B cell (primary cell): ENCODE measurements at regions not wholly inside any gene's neighbourhood (a gene's known extent, or its start where the extent isn't known, plus 50 kb on each side); places are given as distances from the start of the nearest gene placed in this dataset.

Experiments
- ATAC-seq: fragments of 200-7000 bp; cut with Tn5 transposase; one replicate; pipeline ENCODE4 v1.10.0; 2021; ENCODE audit warnings: low read depth, mild to moderate bottlenecking, moderate number of reproducible peaks, moderate library complexity
- CTCF ChIA-PET: fragments of 350-600 bp; sonication (Branson Sonifier 250); formaldehyde crosslinking; loops from one replicate; lab custom pipeline; 2021; ENCODE audit warnings: antibody characterized with exemption, inconsistent platforms; lab: Charles Lee
- POLR2A ChIA-PET: fragments of 350-600 bp; sonication (Branson Sonifier 250); formaldehyde crosslinking; loops from one replicate; lab custom pipeline; 2021; ENCODE audit warnings: antibody characterized with exemption; lab: Charles Lee
- DNase-seq: peaks from one replicate; pipeline ENCODE4 v3.0.0; 2013
- H2AFZ ChIP-seq: 2 replicates; pipeline ENCODE4 v1.6.1; 2012; ENCODE audit warnings: mild to moderate bottlenecking, low read depth, low read length; ENCODE audit not compliant: insufficient read depth, poor library complexity, severe bottlenecking
- H3K27ac ChIP-seq, 2 donors: 1 replicate in 1 of 2; 2 replicates in 1 of 2; pipeline ENCODE4 v1.5.1; 2012 to 2013; ENCODE audit warnings: low read length in 2 of 2, mild to moderate bottlenecking in 2 of 2, moderate library complexity in 1 of 2
- H3K27me3 ChIP-seq, 4 experiments: fragments of 200-600 bp in 1 of 4; sonication (generic) in 1 of 4; replicated peaks in 1 of 4; 1 replicate in 2 of 4; 2 replicates in 2 of 4; pipeline versions ENCODE4 v1.6.1 to v1.7.0; 2013 to 2016; ENCODE audit warnings: low read length in 3 of 4, mild to moderate bottlenecking in 2 of 4, mixed read lengths in 1 of 4, moderate library complexity in 1 of 4; ENCODE audit not compliant: insufficient read depth in 4 of 4, control insufficient read depth in 3 of 4; ENCODE audit errors: control extremely low read depth in 1 of 4
- H3K36me3 ChIP-seq, 2 experiments: replicated peaks in 1 of 2; 1 replicate in 1 of 2; 2 replicates in 1 of 2; pipeline versions ENCODE4 v1.6.1 to v1.7.1; 2013; ENCODE audit warnings: low read length in 1 of 2; ENCODE audit not compliant: insufficient read depth in 2 of 2, control insufficient read depth in 1 of 2; ENCODE audit errors: control extremely low read depth in 1 of 2, extremely low read depth in 1 of 2
- H3K4me1 ChIP-seq, 2 donors: fragments of 200-600 bp in 1 of 2; sonication (generic) in 1 of 2; 1 replicate in 1 of 2; 2 replicates in 1 of 2; pipeline versions ENCODE4 v1.5.1 to v1.6.1; 2013 to 2017; ENCODE audit warnings: low read length in 2 of 2; ENCODE audit not compliant: control insufficient read depth in 2 of 2, insufficient read depth in 2 of 2
- H3K4me2 ChIP-seq: replicated peaks from 2 replicates; pipeline ENCODE3; 2012; ENCODE audit warnings: mild to moderate bottlenecking, low read depth, low read length; ENCODE audit not compliant: poor library complexity, severe bottlenecking
- H3K4me3 ChIP-seq, 5 experiments: fragments of 200-600 bp in 1 of 5; sonication (generic) in 1 of 5; 1 replicate in 3 of 5; 2 replicates in 2 of 5; pipeline versions ENCODE4 v1.5.1 to v1.7.0; 2011 to 2016; ENCODE audit warnings: low read length in 4 of 5, mild to moderate bottlenecking in 4 of 5, low read depth in 2 of 5, control low read depth in 1 of 5, moderate library complexity in 1 of 5; ENCODE audit not compliant: insufficient read depth in 1 of 5; ENCODE audit errors: control extremely low read depth in 1 of 5, extremely low read depth in 1 of 5
- H3K79me2 ChIP-seq: fragments of 200-600 bp; sonication (generic); one replicate; pipeline ENCODE4 v1.6.0; 2016; ENCODE audit warnings: low read length; ENCODE audit not compliant: control insufficient read depth, insufficient read depth
- H3K9ac ChIP-seq: fragments of 200-600 bp; sonication (generic); 2 replicates; pipeline ENCODE4 v1.6.1; 2017; ENCODE audit warnings: mild to moderate bottlenecking, low read length, moderate library complexity
- H3K9me3 ChIP-seq, 3 donors: one replicate each; pipeline versions ENCODE4 v1.6.1 to v1.7.1; 2013; ENCODE audit warnings: low read length in 2 of 3; ENCODE audit not compliant: control insufficient read depth in 2 of 3, insufficient read depth in 1 of 3; ENCODE audit errors: control extremely low read depth in 1 of 3
- H4K20me1 ChIP-seq: 2 replicates; pipeline ENCODE4 v1.6.0; 2012; ENCODE audit warnings: mild to moderate bottlenecking, low read length; ENCODE audit not compliant: insufficient read depth, control insufficient read depth, poor library complexity, severe bottlenecking
- H3K27ac Mint-ChIP-seq: one replicate; pipeline ENCODE4 v1.8.0; 2021; ENCODE audit warnings: mixed read lengths
- H3K27me3 Mint-ChIP-seq: one replicate; pipeline ENCODE4 v1.8.0; 2021; ENCODE audit warnings: mixed read lengths
- H3K4me1 Mint-ChIP-seq: one replicate; pipeline ENCODE4 v1.8.0; 2021; ENCODE audit warnings: mixed read lengths
- H3K4me3 Mint-ChIP-seq: one replicate; pipeline ENCODE4 v1.8.0; 2021; ENCODE audit warnings: mixed read lengths
- H3K9me3 Mint-ChIP-seq: one replicate; pipeline ENCODE4 v1.8.0; 2022; ENCODE audit warnings: mixed read lengths; ENCODE audit not compliant: insufficient read depth
- EZH2 ChIP-seq: IDR thresholded peaks from 2 replicates; pipeline ENCODE4 v1.6.1; 2012; ENCODE audit warnings: borderline replicate concordance, low read depth, mild to moderate bottlenecking, moderate library complexity, low read length; ENCODE audit not compliant: insufficient read depth, poor library complexity, severe bottlenecking
- WGBS: methylation state at CpG from one replicate; pipeline ENCODE4 v1.1.5; 2013; ENCODE audit warnings: missing lambda C conversion rate; ENCODE audit not compliant: insufficient coverage; 5-methylcytosine and 5-hydroxymethylcytosine counted together
- intact Hi-C: fragments of 100-400 bp; cut with micrococcal nuclease; formaldehyde crosslinking; loops from one replicate; pipeline ENCODE4 v1.10.0; 2022
- TF ChIP-seq, protein P1 (sequence below): fragments of 200-600 bp; IDR thresholded peaks from one replicate; pipeline ENCODE4 v1.8.0; 2022; ENCODE audit warnings: antibody characterized with exemption, mild to moderate bottlenecking

- WGBS, result no CpG with 5 or more reads among the region's 2 CpGs
- Histone ChIP-seq H3K27me3 (no peaks in the 10 kb centered on the region), H3K79me2 (no peaks in the 10 kb centered on the region), H2AFZ (no peak overlapping the region), H3K9me3 (no peaks in the 10 kb centered on the region), H3K36me3 (no peaks in the 10 kb centered on the region), H3K4me3 (no peak overlapping the region), H3K4me2 (no peak overlapping the region), H4K20me1 (no peaks in the 10 kb centered on the region), H3K27ac (no peak overlapping the region), H3K9ac (no peak overlapping the region), H3K4me1 (no peaks in the 10 kb centered on the region)
- no peak for DNase-seq
- TF ChIP-seq, protein P1, sequence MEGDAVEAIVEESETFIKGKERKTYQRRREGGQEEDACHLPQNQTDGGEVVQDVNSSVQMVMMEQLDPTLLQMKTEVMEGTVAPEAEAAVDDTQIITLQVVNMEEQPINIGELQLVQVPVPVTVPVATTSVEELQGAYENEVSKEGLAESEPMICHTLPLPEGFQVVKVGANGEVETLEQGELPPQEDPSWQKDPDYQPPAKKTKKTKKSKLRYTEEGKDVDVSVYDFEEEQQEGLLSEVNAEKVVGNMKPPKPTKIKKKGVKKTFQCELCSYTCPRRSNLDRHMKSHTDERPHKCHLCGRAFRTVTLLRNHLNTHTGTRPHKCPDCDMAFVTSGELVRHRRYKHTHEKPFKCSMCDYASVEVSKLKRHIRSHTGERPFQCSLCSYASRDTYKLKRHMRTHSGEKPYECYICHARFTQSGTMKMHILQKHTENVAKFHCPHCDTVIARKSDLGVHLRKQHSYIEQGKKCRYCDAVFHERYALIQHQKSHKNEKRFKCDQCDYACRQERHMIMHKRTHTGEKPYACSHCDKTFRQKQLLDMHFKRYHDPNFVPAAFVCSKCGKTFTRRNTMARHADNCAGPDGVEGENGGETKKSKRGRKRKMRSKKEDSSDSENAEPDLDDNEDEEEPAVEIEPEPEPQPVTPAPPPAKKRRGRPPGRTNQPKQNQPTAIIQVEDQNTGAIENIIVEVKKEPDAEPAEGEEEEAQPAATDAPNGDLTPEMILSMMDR, result no peak
- TF ChIP-seq EZH2, result no peak
- intact Hi-C loops, result no loop called here
- H3K4me1 Mint-ChIP-seq, result no peaks in the 10 kb centered on the region
- no peak overlapping the region for H3K4me3 Mint-ChIP-seq
- H3K27me3 Mint-ChIP-seq, result no peaks in the 10 kb centered on the region
- no peak for ATAC-seq
- H3K9me3 Mint-ChIP-seq, result no peaks in the 10 kb centered on the region
- no peak overlapping the region for H3K27ac Mint-ChIP-seq
- POLR2A ChIA-PET, result no interaction called here
- CTCF ChIA-PET, result no interaction called here
Observed at GRCh38 chr4:84277923-84278322, 221.2 kb downstream of the NKX6-1 start.

- H3K27me3 Mint-ChIP-seq, result peaks cover 4% of the 10 kb centered on the region
- ChIA-PET CTCF (no interaction called here), POLR2A (no interaction called here)
- no peak for ATAC-seq
- H3K27ac Mint-ChIP-seq, result no peak overlapping the region
- no peaks in the 10 kb centered on the region for H3K79me2 ChIP-seq
- TF ChIP-seq, protein P1, result no peak
- no peak for TF ChIP-seq EZH2
- DNase-seq, result no peak
- H3K9me3 ChIP-seq, result no peaks in the 10 kb centered on the region
- intact Hi-C loops, result no loop called here
- whole genome bisulfite sequencing, result no CpG with 5 or more reads among the region's 1 CpG
- H3K27ac ChIP-seq, result no peak overlapping the region
- no peaks in the 10 kb centered on the region for H3K27me3 ChIP-seq
- no peak overlapping the region for H3K4me2 ChIP-seq
- H2AFZ ChIP-seq, result no peak overlapping the region
- no peak overlapping the region for H3K4me3 Mint-ChIP-seq
- H3K4me3 ChIP-seq, result no peak overlapping the region
- no peak overlapping the region for H3K9ac ChIP-seq
- H4K20me1 ChIP-seq, result no peaks in the 10 kb centered on the region
- no peaks in the 10 kb centered on the region for H3K4me1 Mint-ChIP-seq
- H3K36me3 ChIP-seq, result no peaks in the 10 kb centered on the region
- no peaks in the 10 kb centered on the region for H3K4me1 ChIP-seq
- H3K9me3 Mint-ChIP-seq, result no peaks in the 10 kb centered on the region
Observed at GRCh38 chr4:84276752-84277151, 222.3 kb downstream of the NKX6-1 start.
